ENCODE measurements at regions not wholly inside any gene's neighbourhood (a gene's known extent, or its start where the extent isn't known, plus 50 kb on each side); places are given as distances from the start of the nearest gene placed in this dataset.
"Not testable (repeated sequence)": the region's sequence is repeated elsewhere in the genome, so short reads cannot be mapped to it uniquely, and the experiment has no call there.

- TF ChIP-seq CTCF (IDR thresholded peaks at IDR 0.05; ENCODE audit: low read depth, low read length, missing control alignments) = no peak
- in situ Hi-C loops (cut with HindIII; ENCODE audit: low sequenced_read_pairs) = no loop called here
- no peak for DNase-seq (ENCODE audit: low read depth)
- H3K4me3 ChIP-seq (ENCODE audit: low read depth, low read length) = no peak overlapping the region
These were observed 1001.9 kb upstream of the NUDT12 start for GRCh38 chr5:104564530-104564929.

DNA sequence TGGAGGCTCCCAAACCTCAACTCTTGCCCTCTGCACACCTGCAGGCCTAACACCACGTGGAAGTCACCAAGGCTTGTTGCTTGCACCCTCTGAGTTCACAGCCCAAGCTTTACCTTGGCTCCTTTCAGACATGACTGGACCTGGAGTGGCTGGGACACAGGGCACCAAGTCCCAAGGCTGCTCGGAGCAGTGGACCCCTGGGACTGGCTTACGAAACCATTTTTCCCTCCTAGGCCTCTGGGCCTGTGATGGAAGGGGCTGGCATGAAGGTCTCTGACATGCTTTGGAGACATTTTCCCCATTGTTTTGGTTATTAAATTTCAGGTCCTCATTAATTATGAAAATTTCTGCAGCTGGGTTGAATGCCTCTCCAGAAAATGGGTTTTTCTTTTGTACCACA, 994.4 kb upstream of the NUDT12 start:
- no peak for TF ChIP-seq CTCF (IDR thresholded peaks at IDR 0.05; ENCODE audit: low read depth, low read length, missing control alignments)
- no peak overlapping the region for H3K4me3 ChIP-seq (ENCODE audit: low read depth, low read length)
- in situ Hi-C loops (cut with HindIII; ENCODE audit: low sequenced_read_pairs) = no loop called here
- DNase-seq (ENCODE audit: low read depth) = no peak

DNA sequence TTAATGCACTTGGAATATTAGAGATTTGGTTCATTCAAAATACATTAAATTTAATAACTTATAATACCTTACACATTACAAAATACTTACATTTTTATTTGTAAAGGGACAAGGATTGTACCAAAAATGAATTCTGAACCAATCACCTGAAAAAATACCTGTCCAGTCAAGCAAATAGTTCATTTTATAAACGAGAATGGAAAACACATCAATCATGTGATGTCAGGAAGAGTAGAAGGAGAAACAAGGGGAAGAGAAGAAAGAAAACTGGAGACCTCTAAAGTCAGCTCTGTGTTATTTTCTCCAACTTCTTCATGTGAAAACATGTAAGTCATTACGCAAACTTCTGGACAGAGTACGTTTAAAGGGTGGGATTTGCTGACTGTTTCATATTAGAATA, 989.0 kb upstream of the NUDT12 start:
- TF ChIP-seq CTCF (IDR thresholded peaks at IDR 0.05; ENCODE audit: low read depth, low read length, missing control alignments) = no peak
- DNase-seq (ENCODE audit: low read depth) = no peak
- no peak overlapping the region for H3K4me3 ChIP-seq (ENCODE audit: low read depth, low read length)
- in situ Hi-C loops (cut with HindIII; ENCODE audit: low sequenced_read_pairs) = no loop called here

DNA sequence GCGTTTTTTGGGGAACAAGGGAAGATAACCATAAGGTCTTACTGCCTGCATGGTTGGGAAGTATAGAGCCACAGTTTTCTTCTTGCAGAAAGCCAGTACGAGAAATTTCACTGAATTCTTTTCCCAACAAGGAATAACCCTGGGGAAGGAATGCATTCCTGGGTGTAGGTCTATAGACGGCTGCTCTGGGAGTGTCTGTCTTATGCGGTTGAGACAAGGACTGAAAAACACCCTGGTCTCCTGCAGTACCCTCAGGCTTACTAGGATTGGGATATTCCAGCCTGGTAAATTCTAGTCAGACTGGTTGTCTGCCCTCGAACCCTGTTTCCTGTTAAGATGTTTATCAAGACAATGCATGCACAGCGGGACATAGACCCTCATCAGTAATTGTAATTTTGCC, 984.3 kb upstream of the NUDT12 start:
- H3K4me3 ChIP-seq (ENCODE audit: low read depth, low read length); DNase-seq (ENCODE audit: low read depth); in situ Hi-C loops (cut with HindIII; ENCODE audit: low sequenced_read_pairs): not testable (repeated sequence)

GRCh38 chr5:104541141-104541785, 978.7 kb upstream of the NUDT12 start:
- TF ChIP-seq CTCF (IDR thresholded peaks at IDR 0.05; ENCODE audit: low read depth, low read length, missing control alignments) = no peak
- in situ Hi-C loops (cut with HindIII; ENCODE audit: low sequenced_read_pairs) = no loop called here
- H3K4me3 ChIP-seq (ENCODE audit: low read depth, low read length) = no peak overlapping the region
- no peak for DNase-seq (ENCODE audit: low read depth)

DNA sequence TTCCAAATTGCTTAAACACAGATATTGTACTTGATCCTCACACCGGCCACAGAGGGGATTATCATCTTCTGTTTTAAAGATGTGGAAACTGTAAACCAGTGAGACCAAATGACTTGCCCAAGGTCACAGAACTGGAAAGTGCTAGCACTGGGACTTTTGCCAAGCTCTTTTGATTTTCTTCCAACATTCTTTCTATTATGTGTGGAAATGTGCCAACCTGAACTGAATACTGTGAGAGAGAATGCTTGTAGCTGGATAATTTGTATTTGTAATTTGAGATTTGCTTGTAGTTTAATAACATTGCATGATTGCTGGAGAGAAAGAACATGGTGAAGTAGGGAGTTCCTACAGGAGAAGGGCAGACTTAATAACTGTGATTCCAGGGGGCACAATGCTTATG, 977.9 kb upstream of the NUDT12 start:
- no peak overlapping the region for H3K4me3 ChIP-seq (ENCODE audit: low read depth, low read length)
- TF ChIP-seq CTCF (IDR thresholded peaks at IDR 0.05; ENCODE audit: low read depth, low read length, missing control alignments) = no peak
- peak; percentile 59 for DNase-seq (ENCODE audit: low read depth)
- in situ Hi-C loops (cut with HindIII; ENCODE audit: low sequenced_read_pairs) = no loop called here

- no peak for TF ChIP-seq CTCF (IDR thresholded peaks at IDR 0.05; ENCODE audit: low read depth, low read length, missing control alignments)
- in situ Hi-C loops (cut with HindIII; ENCODE audit: low sequenced_read_pairs) = no loop called here
- DNase-seq (ENCODE audit: low read depth) = no peak
- H3K4me3 ChIP-seq (ENCODE audit: low read depth, low read length) = no peak overlapping the region
These were observed 977.2 kb upstream of the NUDT12 start for GRCh38 chr5:104539618-104540350.
